Mucosa of gallbladder (tissue), 1 donor: ENCODE measurements at regions not wholly inside any gene's neighbourhood (a gene's known extent, or its start where the extent isn't known, plus 50 kb on each side); places are given as distances from the start of the nearest gene placed in this dataset.
"Not testable (repeated sequence)": the region's sequence is repeated elsewhere in the genome, so short reads cannot be mapped to it uniquely, and the experiment has no call there.

ENCODE experiments used
- DNase-seq: peaks from one replicate; pipeline ENCODE4 v3.0.0-alpha.2; 2020; ENCODE audit warnings: low spot score
- donor health status: DM: no; HTN: no; CAD: no.

- DNase-seq = no peak
Observed at GRCh38 chr4:14309431-14309830, 681.9 kb upstream of the BOD1L1 start.

GRCh38 chr4:14313757-14314156 lies 686.2 kb upstream of the BOD1L1 start:
- no peak for DNase-seq

DNA sequence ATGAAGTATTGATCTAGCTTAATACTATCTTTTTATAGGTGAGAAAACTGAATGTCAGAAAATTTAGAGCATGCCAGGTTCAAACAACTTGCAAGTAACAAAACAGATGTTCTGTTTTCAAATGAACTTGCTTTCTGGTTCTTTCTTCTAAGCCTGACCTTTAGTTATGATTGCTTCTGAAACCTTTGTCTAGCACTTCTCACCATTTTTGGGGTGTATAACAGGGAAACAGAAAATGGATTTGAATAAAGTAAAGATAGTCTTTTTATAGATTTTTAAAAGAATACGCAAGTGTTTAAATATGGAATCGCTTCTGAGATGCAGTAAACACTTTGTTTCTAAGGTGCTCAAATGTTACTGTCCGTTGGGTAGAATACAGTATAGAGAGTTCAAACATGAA lies 687.2 kb upstream of the CPEB2 start:
- no peak for DNase-seq

GRCh38 chr4:14317351-14317750 lies 684.9 kb upstream of the CPEB2 start:
- no peak for DNase-seq

- DNase-seq = no peak
Observed at GRCh38 chr4:14318671-14319070, 683.6 kb upstream of the CPEB2 start.

DNA sequence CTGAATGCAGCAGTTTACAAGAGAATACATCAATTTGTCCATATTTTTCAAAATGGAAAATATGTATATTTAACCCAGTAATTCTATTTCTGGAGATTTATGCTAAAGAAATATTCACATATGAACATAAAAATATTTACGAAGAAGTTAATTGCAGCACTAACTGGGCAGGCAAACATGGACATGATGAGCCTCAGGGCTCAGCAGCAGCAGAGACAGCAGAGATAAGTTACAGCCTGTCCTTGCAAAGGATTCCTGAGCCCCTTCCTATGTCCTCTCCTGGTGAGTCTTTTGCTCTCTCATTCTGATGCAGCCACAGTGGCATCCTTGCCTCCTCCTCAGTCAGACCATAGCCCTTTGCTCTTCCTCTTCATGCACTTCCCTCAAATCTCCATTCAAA lies 680.6 kb upstream of the CPEB2 start:
- DNase-seq = no peak

DNA sequence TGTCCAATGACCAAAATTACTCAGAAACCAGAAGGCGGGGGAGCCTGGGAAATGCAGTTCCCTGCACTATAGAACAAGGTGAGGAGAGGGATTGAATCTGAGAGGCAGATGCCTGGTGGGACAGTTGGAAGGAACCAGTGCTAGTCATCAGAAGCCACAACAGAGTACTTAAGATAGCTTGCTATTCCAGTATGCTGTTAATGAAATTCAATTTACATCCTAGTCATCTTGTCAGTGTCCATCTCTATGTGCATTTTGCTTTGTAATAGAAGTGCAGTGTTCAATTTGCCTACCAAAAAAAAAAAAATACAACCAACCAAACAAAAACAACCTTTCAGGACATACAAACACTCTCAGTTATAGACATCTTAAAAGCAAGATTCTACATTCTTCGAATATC lies 679.1 kb upstream of the CPEB2 start:
- DNase-seq = no peak

DNA sequence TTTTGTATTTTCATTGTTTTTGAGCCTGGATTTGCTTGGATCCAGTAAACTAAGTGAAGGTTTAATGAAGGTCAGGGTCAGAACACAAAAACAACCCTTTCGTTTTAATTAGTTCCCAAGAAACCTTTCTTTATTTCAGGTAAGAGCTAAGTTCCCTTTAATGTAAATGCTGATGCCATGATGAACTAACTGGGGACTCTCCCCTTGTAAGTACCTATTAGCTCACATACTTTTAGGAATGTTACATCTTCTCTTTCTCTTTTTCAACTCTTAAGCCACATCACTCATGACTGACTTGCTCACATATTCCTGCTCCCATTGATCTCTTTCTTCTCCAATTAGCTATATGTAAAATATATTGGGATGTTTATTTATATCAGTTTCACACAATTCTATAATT lies 673.1 kb upstream of the CPEB2 start:
- no peak for DNase-seq

DNA sequence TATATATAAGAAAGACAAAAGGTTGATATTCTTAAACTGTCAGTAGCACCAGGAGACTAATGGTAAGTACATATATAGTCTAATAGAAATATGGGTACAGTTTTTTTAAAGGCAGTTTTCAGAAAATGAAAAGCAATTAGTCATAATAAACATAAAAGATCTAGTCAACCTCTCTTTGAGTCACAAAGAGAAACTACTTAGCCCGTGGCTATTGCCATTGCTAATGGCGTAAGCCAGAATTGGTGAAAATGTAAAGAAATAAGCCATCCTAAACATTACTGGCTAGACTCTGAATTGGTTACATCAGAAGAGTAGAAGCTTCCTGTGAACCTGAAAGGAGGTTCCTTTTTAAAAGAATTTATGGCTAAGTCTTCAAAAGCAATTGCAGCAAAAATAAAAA lies 668.7 kb upstream of the CPEB2 start:
- DNase-seq = no peak

GRCh38 chr4:14334166-14334565 lies 668.1 kb upstream of the CPEB2 start:
- DNase-seq = no peak

DNA sequence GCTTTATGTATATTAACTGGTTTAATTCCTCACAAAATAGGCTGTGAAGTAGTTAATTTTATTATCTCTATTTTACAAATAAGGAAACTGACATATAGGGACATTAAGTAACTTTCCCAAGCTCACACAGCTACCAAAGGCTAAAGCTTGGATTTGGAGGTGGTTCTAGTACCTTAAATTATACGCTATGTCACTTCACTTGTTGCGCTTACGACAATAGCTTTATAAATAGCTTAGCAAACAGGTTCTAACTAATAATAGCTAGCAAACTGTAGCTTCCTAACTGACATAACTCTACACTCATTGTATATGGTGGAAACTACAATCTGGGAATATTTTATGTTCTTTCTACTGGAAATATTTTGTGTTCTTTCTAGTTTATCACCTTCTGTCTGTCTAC lies 666.4 kb upstream of the CPEB2 start:
- no peak for DNase-seq

- DNase-seq = no peak
Observed at GRCh38 chr4:14336656-14337055, 665.6 kb upstream of the CPEB2 start.

DNA sequence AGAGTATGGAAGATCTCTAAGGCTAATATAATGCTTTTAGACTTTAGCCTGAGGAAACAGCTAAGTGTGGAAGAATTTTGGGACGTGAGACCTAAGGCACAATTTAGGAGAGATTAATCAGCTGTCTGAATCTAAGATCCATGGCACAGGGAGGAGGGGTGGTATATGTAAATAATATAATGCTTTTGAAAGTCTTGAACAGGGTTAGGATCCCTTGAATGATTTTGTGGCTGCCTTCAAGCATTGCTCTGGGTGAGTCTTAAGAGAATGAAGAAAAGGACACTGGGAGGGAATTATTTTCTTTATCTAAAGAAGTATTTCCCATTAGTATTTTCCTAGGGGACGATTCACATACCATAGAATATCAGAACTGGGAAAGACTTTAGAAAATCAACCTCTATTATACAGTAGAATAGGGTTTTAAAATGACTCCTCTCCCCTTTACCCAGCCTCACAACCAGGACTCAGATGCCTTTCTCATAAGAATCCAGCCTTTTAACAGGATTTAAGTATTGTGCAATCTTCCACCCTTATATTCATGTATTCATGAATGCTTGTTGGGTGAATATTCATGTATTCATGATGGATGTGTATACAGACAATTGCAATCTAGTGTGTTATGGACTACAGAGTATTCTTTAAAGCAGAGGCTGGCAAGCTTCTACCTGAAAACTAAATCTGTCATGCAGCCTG lies 664.2 kb upstream of the CPEB2 start:
- no peak for DNase-seq

- no peak for DNase-seq
Observed at GRCh38 chr4:14338585-14339265, 663.6 kb upstream of the CPEB2 start.

DNA sequence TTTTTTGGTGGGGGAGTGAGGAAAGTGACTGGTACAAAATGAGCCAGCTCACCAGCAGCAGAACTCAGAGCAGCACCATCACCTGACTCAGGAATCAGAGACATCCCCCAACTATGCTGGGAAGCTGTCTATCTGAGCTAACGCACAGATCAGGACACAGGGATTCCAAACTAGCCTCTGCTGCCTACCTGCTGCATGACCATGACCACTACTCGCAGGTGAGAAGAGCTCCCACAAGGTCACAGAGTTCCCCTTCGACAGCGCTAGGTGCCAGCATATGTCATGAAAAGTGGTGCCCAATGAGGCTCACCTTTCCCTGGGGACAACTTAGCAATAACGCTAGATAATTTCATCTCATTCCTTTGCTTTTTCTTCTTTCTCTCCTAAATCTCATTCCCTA lies 662.6 kb upstream of the CPEB2 start:
- no peak for DNase-seq

DNA sequence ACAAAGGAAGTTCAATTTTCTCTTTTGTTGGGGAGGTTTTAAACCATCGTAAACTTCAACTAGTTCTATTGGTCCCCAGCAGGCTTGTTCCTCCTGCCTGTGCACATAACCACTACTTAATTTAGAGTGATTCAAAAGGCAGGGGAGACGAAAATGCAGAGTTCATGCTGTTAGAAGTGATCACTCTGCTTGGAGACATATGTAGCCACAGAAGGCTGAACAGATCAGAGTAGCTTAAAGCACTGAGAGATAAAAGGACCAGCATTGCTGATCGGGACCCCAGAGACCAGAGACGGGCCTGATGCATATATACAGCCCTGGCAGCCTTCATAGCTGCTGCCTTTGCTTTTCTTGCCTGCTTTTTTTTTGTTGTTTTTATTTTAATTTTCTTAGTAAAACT lies 662.0 kb upstream of the CPEB2 start:
- DNase-seq = no peak

DNA sequence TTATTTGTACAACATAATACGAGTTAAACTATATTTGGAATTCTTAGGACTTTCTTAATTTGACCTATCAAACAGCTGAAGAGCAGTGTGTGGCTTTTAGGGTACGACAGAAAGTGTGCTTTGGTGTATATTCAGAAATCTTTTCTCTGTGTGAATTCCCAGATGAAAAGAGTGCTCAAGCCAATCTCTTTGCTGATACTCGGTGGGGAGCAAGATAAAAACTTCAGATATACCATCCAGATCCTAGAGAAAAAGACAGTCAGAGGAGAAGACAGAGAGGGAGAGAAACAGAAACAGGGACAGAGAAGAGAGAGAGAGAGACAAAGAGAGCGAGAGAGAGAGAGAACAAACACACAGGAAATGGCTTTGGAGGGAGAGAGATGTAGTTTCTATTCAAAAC lies 658.3 kb upstream of the CPEB2 start:
- no peak for DNase-seq

- DNase-seq = no peak
Observed at GRCh38 chr4:14345356-14345775, 656.9 kb upstream of the CPEB2 start.

DNA sequence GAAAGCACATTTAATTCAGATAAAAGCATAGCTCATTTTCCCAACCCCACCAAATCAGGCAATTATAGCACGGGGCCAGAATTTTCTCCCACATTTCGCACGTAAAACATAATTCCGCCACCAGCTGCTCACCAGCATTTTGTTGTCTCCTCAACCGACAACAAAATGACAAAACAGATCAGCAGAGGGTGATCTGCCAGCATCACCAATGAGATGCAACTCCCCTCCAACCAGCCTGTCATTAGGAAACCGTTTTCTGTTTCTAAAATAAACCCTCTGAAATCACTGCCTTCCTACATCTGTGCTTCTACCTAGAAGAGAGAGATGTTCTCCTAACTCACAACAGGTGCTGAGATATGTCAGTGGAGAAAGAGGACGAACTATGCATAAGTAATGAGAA lies 654.8 kb upstream of the CPEB2 start:
- DNase-seq = no peak

DNA sequence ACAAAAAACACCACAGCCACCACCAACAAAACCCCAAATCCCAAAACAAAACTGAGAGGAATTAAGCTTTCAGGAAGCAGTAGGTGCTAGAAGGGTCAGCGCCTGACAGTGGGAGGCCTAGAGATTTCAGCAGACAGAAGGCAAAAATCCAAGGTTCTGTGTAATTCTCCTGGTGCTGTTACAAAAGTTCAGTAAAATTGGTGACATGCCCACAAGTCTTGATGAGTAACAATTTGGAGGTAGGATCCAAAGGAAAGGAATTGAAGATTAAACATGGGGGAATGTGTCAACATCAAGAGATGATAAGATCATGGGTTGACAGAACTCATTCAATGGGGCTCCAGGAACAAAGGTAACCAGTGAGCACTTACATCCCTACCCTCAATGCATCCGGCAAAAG lies 653.8 kb upstream of the CPEB2 start:
- DNase-seq = no peak

DNA sequence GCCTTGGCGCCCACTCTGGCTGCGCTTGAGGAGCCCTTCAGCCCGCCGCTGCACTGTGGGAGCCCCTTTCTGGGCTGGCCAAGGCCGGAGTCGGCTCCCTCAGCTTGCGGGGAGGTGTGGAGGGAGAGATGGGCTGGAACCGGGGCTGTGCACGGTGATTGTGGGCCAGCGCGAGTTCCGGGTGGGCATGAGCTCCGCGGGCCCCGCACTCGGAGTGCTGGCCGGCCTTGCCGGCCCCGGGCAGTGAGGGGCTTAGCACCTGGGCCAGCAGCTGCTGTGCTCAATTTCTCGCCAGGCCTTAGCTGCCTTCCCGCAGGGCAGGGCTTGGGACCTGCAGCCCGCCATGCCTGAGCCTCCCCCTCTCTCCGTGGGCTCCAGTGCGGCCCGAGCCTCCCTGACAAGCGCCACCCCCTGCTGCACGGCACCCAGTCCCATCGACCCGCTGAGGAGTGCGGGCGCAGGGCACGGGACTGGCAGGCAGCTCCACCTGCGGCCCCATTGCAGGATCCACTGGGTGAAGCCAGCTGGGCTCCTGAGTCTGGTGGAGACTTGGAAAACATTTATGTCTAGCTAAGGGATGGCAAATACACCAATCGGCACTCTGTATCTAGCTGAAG lies 643.6 kb upstream of the CPEB2 start:
- DNase-seq = not testable (repeated sequence)

- no peak for DNase-seq
Observed at GRCh38 chr4:14359991-14360390, 642.3 kb upstream of the CPEB2 start.

GRCh38 chr4:14361084-14361483 lies 641.2 kb upstream of the CPEB2 start:
- DNase-seq = no peak
